ENCODE measurements at regions not wholly inside any gene's neighbourhood (a gene's known extent, or its start where the extent isn't known, plus 50 kb on each side); places are given as distances from the start of the nearest gene placed in this dataset.

- BruUV-seq (replicated peaks), result no TSS peak
- Histone ChIP-seq H4K20me1 (replicated peaks; ENCODE audit: control insufficient read depth, insufficient read depth, low read length) (no peaks in the 10 kb centered on the region), H3K27ac (ENCODE audit: extremely low read depth, low read depth, low read length) (no peak overlapping the region), H3K9me1 (ENCODE audit: control insufficient read depth, insufficient read depth, low read length) (no peaks in the 10 kb centered on the region), H3K79me2 (ENCODE audit: control insufficient read depth, insufficient read depth, low read length) (no peaks in the 10 kb centered on the region), H3K36me3 (ENCODE audit: control insufficient read depth, insufficient read depth, low read length) (no peaks in the 10 kb centered on the region), H3K4me3 (no peak overlapping the region), H3K9me3 (replicated peaks; ENCODE audit: control insufficient read depth, insufficient read depth, low read depth, low read length) (no peaks in the 10 kb centered on the region), H3K4me2 (ENCODE audit: insufficient read depth, low read length) (no peak overlapping the region), H2AFZ (ENCODE audit: low read depth, low read length) (no peak overlapping the region), H3K4me1 (replicated peaks in 1 of 2; ENCODE audit: control insufficient read depth in 2 of 2, insufficient read depth in 2 of 2, low read length in 2 of 2) (no peaks in the 10 kb centered on the region), H3K27me3 (ENCODE audit: control insufficient read depth in 2 of 2, insufficient read depth in 2 of 2, low read length in 2 of 2) (no peaks in the 10 kb centered on the region), H3K9ac (ENCODE audit: insufficient read depth in 1 of 2, low read depth in 2 of 2, low read length in 2 of 2) (no peak overlapping the region)
- no peak for ATAC-seq
- CTCF ChIA-PET (ENCODE audit: low intra/inter-chr PET ratio), result no interaction called here
- POLR2A ChIA-PET, result no interaction called here
- intact Hi-C loops (cut with micrococcal nuclease) (no loop called here), in situ Hi-C loops (cut with MboI) (no loop called here)
- whole genome bisulfite sequencing (ENCODE audit: insufficient coverage, low coverage, missing lambda C conversion rate), result 0% methylated on average over 1 of the region's 6 CpGs
- FAIRE-seq, result no peak
- no peak for DNase-seq (ENCODE audit: extremely low read depth in 1 of 4, low spot score in 3 of 4)
- TF ChIP-seq ILF3 (IDR thresholded peaks at IDR 0.05; ENCODE audit: borderline replicate concordance) (no peak), ZNF717 (CRISPR knock-in tag; IDR thresholded peaks at IDR 0.05) (no peak), POLR3A (IDR thresholded peaks at IDR 0.05; ENCODE audit: borderline replicate concordance, extremely low read depth, insufficient read depth, insufficient read length) (no peak), ETV5 (CRISPR knock-in tag; IDR thresholded peaks at IDR 0.05; ENCODE audit: low read depth) (no peak), CBX5 (IDR thresholded peaks at IDR 0.05; ENCODE audit: borderline replicate concordance, low read depth) (no peak), MBD1 (CRISPR knock-in tag; IDR thresholded peaks at IDR 0.05) (no peak), RNF2 (IDR thresholded peaks at IDR 0.05) (no peak), UBTF (IDR thresholded peaks at IDR 0.05; ENCODE audit: borderline replicate concordance in 1 of 2, low read depth in 2 of 2, low read length in 2 of 2) (no peak), TARDBP (IDR thresholded peaks at IDR 0.05) (no peak), BCL6 (CRISPR knock-in tag; IDR thresholded peaks at IDR 0.05) (no peak), ZNF146 (CRISPR knock-in tag; IDR thresholded peaks at IDR 0.05; ENCODE audit: unreplicated experiment) (no peak), PHF21A (IDR thresholded peaks at IDR 0.05; ENCODE audit: borderline replicate concordance, low read depth) (no peak), HDAC8 (tag; IDR thresholded peaks at IDR 0.05) (no peak), ZBTB8A (IDR thresholded peaks at IDR 0.05; ENCODE audit: partially characterized antibody) (no peak)
These were observed 700.2 kb downstream of the EPHA4 start for GRCh38 chr2:220871909-220872308.

Data from K562 (cell line).